H1 (cell line): ENCODE measurements at regions not wholly inside any gene's neighbourhood (a gene's known extent, or its start where the extent isn't known, plus 50 kb on each side); places are given as distances from the start of the nearest gene placed in this dataset.

Source experiments
- CTCF ChIA-PET: fragments of 300-600 bp; sonication (Branson Sonifier 250); formaldehyde crosslinking; loops from one replicate; lab custom pipeline; 2021; ENCODE audit not compliant: partially characterized antibody; lab: Charles Lee
- POLR2A ChIA-PET: fragments of 300-600 bp; sonication (Branson Sonifier 250); formaldehyde crosslinking; loops from one replicate; lab custom pipeline; 2021; ENCODE audit warnings: inconsistent platforms; ENCODE audit not compliant: partially characterized antibody; lab: Charles Lee
- DNase-seq, 2 experiments: peaks; one replicate each; pipeline versions ENCODE4 v3.0.0 to v3.0.0-alpha.2; 2010 to 2022; ENCODE audit warnings: low spot score in 2 of 2, low read depth in 1 of 2, mixed read lengths in 1 of 2
- FAIRE-seq: peaks from 2 replicates; lab custom pipeline; 2011; peaks lifted over from hg19 to GRCh38; lab: Jason Lieb, UNC
- H2AFZ ChIP-seq: 2 replicates; pipeline ENCODE4 v1.8.1; 2012; ENCODE audit warnings: low read length, inconsistent platforms
- H2AK5ac ChIP-seq: 2 replicates; pipeline ENCODE4 v1.6.1; 2013; ENCODE audit warnings: low read depth, low read length
- H2BK120ac ChIP-seq: replicated peaks from 2 replicates; pipeline ENCODE3; 2013; ENCODE audit warnings: low read depth, low read length, inconsistent platforms
- H2BK12ac ChIP-seq: 2 replicates; pipeline ENCODE4 v1.6.1; 2013; ENCODE audit warnings: low read depth, low read length
- H2BK15ac ChIP-seq: 2 replicates; pipeline ENCODE4 v1.6.1; 2013; ENCODE audit warnings: low read length
- H2BK20ac ChIP-seq: 2 replicates; pipeline ENCODE4 v1.6.1; 2013; ENCODE audit warnings: low read length
- H2BK5ac ChIP-seq: 2 replicates; pipeline ENCODE4 v1.6.1; 2013; ENCODE audit warnings: low read depth, low read length
- H3K14ac ChIP-seq: 2 replicates; pipeline ENCODE4 v1.6.1; 2013; ENCODE audit warnings: inconsistent platforms; ENCODE audit not compliant: insufficient read length
- H3K18ac ChIP-seq: 2 replicates; pipeline ENCODE4 v1.6.1; 2013; ENCODE audit warnings: low read length; ENCODE audit errors: extremely low read depth
- H3K23ac ChIP-seq: 2 replicates; pipeline ENCODE4 v1.6.1; 2013; ENCODE audit warnings: inconsistent platforms; ENCODE audit not compliant: insufficient read length
- H3K23me2 ChIP-seq: 2 replicates; pipeline ENCODE4 v1.6.1; 2013; ENCODE audit warnings: low read depth, low read length
- H3K27ac ChIP-seq: 2 replicates; pipeline ENCODE4 v1.6.1; 2011; ENCODE audit warnings: low read depth, low read length, inconsistent platforms
- H3K27me3 ChIP-seq, 4 experiments: replicated peaks in 1 of 4; 1 replicate in 1 of 4; 2 replicates in 3 of 4; pipeline versions ENCODE4 v1.6.1 to v1.8.1; 2011 to 2013; ENCODE audit warnings: low read length in 3 of 4, mild to moderate bottlenecking in 3 of 4, inconsistent platforms in 2 of 4, mixed read lengths in 2 of 4, moderate library complexity in 1 of 4; ENCODE audit not compliant: control insufficient read depth in 3 of 4, insufficient read depth in 3 of 4; ENCODE audit errors: extremely low read depth in 1 of 4
- H3K36me3 ChIP-seq, 4 experiments: 2 replicates each; pipeline versions ENCODE4 v1.6.1 to v1.8.1; 2011 to 2013; ENCODE audit warnings: mild to moderate bottlenecking in 4 of 4, low read length in 3 of 4, moderate library complexity in 2 of 4, control low read depth in 1 of 4, inconsistent platforms in 1 of 4; ENCODE audit not compliant: insufficient read depth in 4 of 4, control insufficient read depth in 2 of 4
- H3K4ac ChIP-seq: replicated peaks from 2 replicates; pipeline ENCODE3; 2013; ENCODE audit warnings: low read length, low read depth, mixed read lengths, inconsistent platforms; ENCODE audit not compliant: insufficient read length
- H3K4me1 ChIP-seq, 4 experiments: replicated peaks in 1 of 4; 1 replicate in 1 of 4; 2 replicates in 3 of 4; pipeline versions ENCODE4 v1.6.1 to v1.8.1; 2011 to 2013; ENCODE audit warnings: low read length in 3 of 4, inconsistent platforms in 2 of 4, mixed read lengths in 1 of 4; ENCODE audit not compliant: insufficient read depth in 4 of 4, control insufficient read depth in 3 of 4
- H3K4me2 ChIP-seq, 2 experiments: 2 replicates each; pipeline versions ENCODE4 v1.6.1 to v1.8.1; 2011 to 2013; ENCODE audit warnings: low read depth in 2 of 2, low read length in 2 of 2, control low read depth in 1 of 2, inconsistent platforms in 1 of 2, mild to moderate bottlenecking in 1 of 2; ENCODE audit not compliant: insufficient read depth in 1 of 2
- H3K4me3 ChIP-seq, 4 experiments: fragments of 200-600, 300-600 bp in 1 of 4; sonication (generic), shearing (Covaris generic), sonication (Bioruptor Twin) in 1 of 4; 2 replicates each; pipeline versions ENCODE4 v1.5.1 to v1.8.1; 2011 to 2016; ENCODE audit warnings: low read length in 4 of 4, low read depth in 3 of 4, control low read depth in 2 of 4, inconsistent platforms in 2 of 4, mild to moderate bottlenecking in 2 of 4, mixed read lengths in 1 of 4, moderate library complexity in 1 of 4; ENCODE audit not compliant: insufficient read depth in 2 of 4; ENCODE audit errors: extremely low read depth in 1 of 4
- H3K56ac ChIP-seq: replicated peaks from 2 replicates; pipeline ENCODE3; 2013; ENCODE audit warnings: low read depth, mild to moderate bottlenecking, mixed read lengths, low read length, inconsistent platforms; ENCODE audit not compliant: insufficient read length
- H3K79me1 ChIP-seq: 2 replicates; pipeline ENCODE4 v1.6.1; 2013; ENCODE audit warnings: low read depth, low read length, control low read depth
- H3K79me2 ChIP-seq, 2 experiments: 2 replicates each; pipeline versions ENCODE4 v1.6.1 to v1.8.1; 2012 to 2013; ENCODE audit warnings: low read length in 2 of 2, mild to moderate bottlenecking in 2 of 2, inconsistent platforms in 1 of 2; ENCODE audit not compliant: insufficient read depth in 2 of 2, control insufficient read depth in 1 of 2
- H3K9ac ChIP-seq, 4 experiments: replicated peaks in 1 of 4; 1 replicate in 1 of 4; 2 replicates in 3 of 4; pipeline versions ENCODE4 v1.6.1 to v1.8.1; 2011 to 2013; ENCODE audit warnings: low read depth in 3 of 4, low read length in 3 of 4, control low read depth in 2 of 4, mild to moderate bottlenecking in 2 of 4, moderate library complexity in 2 of 4, inconsistent platforms in 1 of 4; ENCODE audit errors: extremely low read depth in 1 of 4
- H3K9me3 ChIP-seq, 2 experiments: 2 replicates each; pipeline versions ENCODE4 v1.6.1 to v1.8.1; 2012 to 2013; ENCODE audit warnings: mild to moderate bottlenecking in 2 of 2, moderate library complexity in 2 of 2, control low read depth in 1 of 2, inconsistent platforms in 1 of 2, low read depth in 1 of 2, low read length in 1 of 2, mixed read lengths in 1 of 2; ENCODE audit not compliant: insufficient read depth in 2 of 2
- H4K20me1 ChIP-seq, 2 experiments: replicated peaks in 1 of 2; 2 replicates each; pipeline versions ENCODE3 to v1.8.1; 2011 to 2013; ENCODE audit warnings: inconsistent platforms in 2 of 2, low read length in 2 of 2, mild to moderate bottlenecking in 1 of 2; ENCODE audit not compliant: insufficient read depth in 2 of 2, control insufficient read depth in 1 of 2
- H4K5ac ChIP-seq: 2 replicates; pipeline ENCODE4 v1.6.1; 2013; ENCODE audit warnings: low read length, low read depth, mixed read lengths, inconsistent platforms; ENCODE audit not compliant: insufficient read length
- H4K8ac ChIP-seq: 2 replicates; pipeline ENCODE4 v1.8.0; 2013; ENCODE audit warnings: mild to moderate bottlenecking, moderate library complexity, low read length, inconsistent platforms; ENCODE audit not compliant: insufficient read depth; ENCODE audit errors: extremely low read depth
- H4K91ac ChIP-seq: replicated peaks from 2 replicates; pipeline ENCODE3; 2013; ENCODE audit warnings: low read length, mixed read lengths, inconsistent platforms; ENCODE audit not compliant: insufficient read length
- ASH2L ChIP-seq: fragments of 200-600, 300-600 bp; sonication (generic); IDR thresholded peaks from one replicate; pipeline ENCODE4 v1.7.1; 2017; ENCODE audit warnings: low read length
- CREB1 ChIP-seq: IDR thresholded peaks from 2 replicates; pipeline ENCODE4 v1.6.1; 2012; ENCODE audit warnings: inconsistent platforms
- FOSL1 ChIP-seq: IDR thresholded peaks from 2 replicates; pipeline ENCODE4 v1.6.1; 2011; ENCODE audit warnings: mild to moderate bottlenecking, low read depth, low read length, moderate library complexity; ENCODE audit not compliant: insufficient read depth
- KDM1A ChIP-seq: fragments of 200-600, 300-600 bp; sonication (generic); IDR thresholded peaks from 2 replicates; pipeline ENCODE4 v1.7.1; 2016; ENCODE audit warnings: mild to moderate bottlenecking, low read length, borderline replicate concordance
- MAX ChIP-seq: IDR thresholded peaks from 2 replicates; pipeline ENCODE4 v1.6.1; 2012; ENCODE audit warnings: inconsistent platforms
- RNF2 ChIP-seq: fragments of 200-900, 300-1000 bp; sonication (generic); IDR thresholded peaks from 2 replicates; pipeline ENCODE4 v1.7.1; 2016; ENCODE audit warnings: borderline replicate concordance, low read depth, mild to moderate bottlenecking, antibody characterized with exemption, low read length; ENCODE audit not compliant: poor library complexity, severe bottlenecking; ENCODE audit errors: missing control alignments
- RXRA ChIP-seq: IDR thresholded peaks from 2 replicates; pipeline ENCODE4 v1.6.1; 2011; ENCODE audit warnings: low read depth, mild to moderate bottlenecking, low read length, moderate library complexity; ENCODE audit not compliant: insufficient read depth
- SIRT6 ChIP-seq: IDR thresholded peaks from one replicate; pipeline ENCODE4 v1.7.1; 2012; ENCODE audit warnings: low read length, inconsistent platforms
- SP2 ChIP-seq: IDR thresholded peaks from 2 replicates; pipeline ENCODE4 v1.6.1; 2012; ENCODE audit warnings: mild to moderate bottlenecking, low read length, inconsistent platforms
- SRF ChIP-seq: IDR thresholded peaks from 2 replicates; pipeline ENCODE4 v1.6.1; 2011; ENCODE audit warnings: mild to moderate bottlenecking, low read depth, low read length, moderate library complexity
- WGBS, 2 experiments: shearing (Covaris generic) in 1 of 2; methylation state at CpG; one replicate each; pipeline versions ENCODE4 v1.1.6 to v1.1.7; 2013 to 2015; ENCODE audit warnings: low lambda C conversion rate in 2 of 2, mixed read lengths in 2 of 2, inconsistent platforms in 1 of 2, low coverage in 1 of 2, missing lambda C conversion rate in 1 of 2; ENCODE audit not compliant: insufficient replicate concordance in 2 of 2, insufficient coverage in 1 of 2, insufficient read length in 1 of 2; ENCODE audit errors: extremely low coverage in 1 of 2, missing lambda C conversion rate in 1 of 2; 5-methylcytosine and 5-hydroxymethylcytosine counted together
- TF ChIP-seq, protein P1 (sequence below): IDR thresholded peaks from 2 replicates; pipeline ENCODE4 v1.6.1; 2011; ENCODE audit warnings: low read length, improper control_type of control experiment

GRCh38 chr10:29888321-29888720 is 171.1 kb downstream of the JCAD start:
- H2BK20ac ChIP-seq = no peak overlapping the region
- H4K5ac ChIP-seq = no peak overlapping the region
- H3K23me2 ChIP-seq = no peaks in the 10 kb centered on the region
- H3K4me2 ChIP-seq = no peak overlapping the region
- no peak overlapping the region for H3K23ac ChIP-seq
- WGBS, 2 experiments = 77% methylated on average over 1 of the region's 1 CpG; no CpG with 5 or more reads in 1 of the 2 experiments
- H4K20me1 ChIP-seq = no peaks in the 10 kb centered on the region
- DNase-seq (peak in 1 of 2 experiments; percentile 23), FAIRE-seq (no peak)
- H3K4me1 ChIP-seq = no peaks in the 10 kb centered on the region
- H2BK15ac ChIP-seq = no peak overlapping the region
- H3K9ac ChIP-seq = no peak overlapping the region
- H3K14ac ChIP-seq = no peak overlapping the region
- no peak overlapping the region for H3K18ac ChIP-seq
- H2AFZ ChIP-seq = no peak overlapping the region
- H2BK120ac ChIP-seq = no peak overlapping the region
- no peak overlapping the region for H3K4ac ChIP-seq
- TF ChIP-seq SRF (no peak), RXRA (no peak), SP2 (no peak), CREB1 (no peak), SIRT6 (no peak), RNF2 (no peak), KDM1A (no peak), ASH2L (no peak), FOSL1 (no peak), MAX (no peak)
- TF ChIP-seq, protein P1, sequence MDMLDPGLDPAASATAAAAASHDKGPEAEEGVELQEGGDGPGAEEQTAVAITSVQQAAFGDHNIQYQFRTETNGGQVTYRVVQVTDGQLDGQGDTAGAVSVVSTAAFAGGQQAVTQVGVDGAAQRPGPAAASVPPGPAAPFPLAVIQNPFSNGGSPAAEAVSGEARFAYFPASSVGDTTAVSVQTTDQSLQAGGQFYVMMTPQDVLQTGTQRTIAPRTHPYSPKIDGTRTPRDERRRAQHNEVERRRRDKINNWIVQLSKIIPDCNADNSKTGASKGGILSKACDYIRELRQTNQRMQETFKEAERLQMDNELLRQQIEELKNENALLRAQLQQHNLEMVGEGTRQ = no peak
- no peaks in the 10 kb centered on the region for H3K9me3 ChIP-seq
- POLR2A ChIA-PET = no interaction called here
- H2BK12ac ChIP-seq = no peak overlapping the region
- H3K56ac ChIP-seq = no peak overlapping the region
- CTCF ChIA-PET = interaction anchor here (0.8 to 1.5 kb wide), 4 partner anchors 10 to 303 kb away, joined by 3 read pairs; no protein-coding TSS in a partner anchor
- H3K79me1 ChIP-seq = no peaks in the 10 kb centered on the region
- H3K36me3 ChIP-seq = no peaks in the 10 kb centered on the region
- no peak overlapping the region for H4K91ac ChIP-seq
- H2AK5ac ChIP-seq = no peak overlapping the region
- H2BK5ac ChIP-seq = no peak overlapping the region
- H3K27ac ChIP-seq = no peak overlapping the region
- no peak overlapping the region for H4K8ac ChIP-seq
- H3K79me2 ChIP-seq = no peaks in the 10 kb centered on the region
- no peak overlapping the region for H3K4me3 ChIP-seq
- H3K27me3 ChIP-seq = no peaks in the 10 kb centered on the region
